22Rv1 (cell line): ENCODE measurements at regions not wholly inside any gene's neighbourhood (a gene's known extent, or its start where the extent isn't known, plus 50 kb on each side); places are given as distances from the start of the nearest gene placed in this dataset.

Source experiments
- H3K27ac ChIP-seq: fragments of 450-650 bp; 2 replicates; pipeline ENCODE4 v1.5.1; 2017
- CTCF ChIP-seq: fragments of 450-650 bp; IDR thresholded peaks from 2 replicates; pipeline ENCODE4 v1.5.1; 2017; ENCODE audit warnings: mild to moderate bottlenecking
- ZFX ChIP-seq: fragments of 450-650 bp; IDR thresholded peaks from 2 replicates; pipeline ENCODE4 v1.6.1; 2017; ENCODE audit warnings: antibody characterized with exemption, borderline replicate concordance

- no peak overlapping the region for H3K27ac ChIP-seq
- TF ChIP-seq CTCF = no peak
- no peak for TF ChIP-seq ZFX
Measured at GRCh38 chr2:14140009-14140550, 492.4 kb upstream of the LRATD1 start.

GRCh38 chr2:14143435-14143834 lies 489.1 kb upstream of the LRATD1 start:
- H3K27ac ChIP-seq = no peak overlapping the region
- TF ChIP-seq ZFX = no peak
- TF ChIP-seq CTCF = no peak

- TF ChIP-seq ZFX (no peak), CTCF (no peak)
- H3K27ac ChIP-seq = no peak overlapping the region
Measured at GRCh38 chr2:14148216-14148615, 484.3 kb upstream of the LRATD1 start.

GRCh38 chr2:14157816-14158215 lies 474.7 kb upstream of the LRATD1 start:
- TF ChIP-seq ZFX (no peak), CTCF (no peak)
- no peak overlapping the region for H3K27ac ChIP-seq

- TF ChIP-seq ZFX = no peak
- no peak for TF ChIP-seq CTCF
- H3K27ac ChIP-seq = no peak overlapping the region
Measured at GRCh38 chr2:14180333-14180732, 452.2 kb upstream of the LRATD1 start.

GRCh38 chr2:14182227-14182946 lies 450.1 kb upstream of the LRATD1 start:
- no peak overlapping the region for H3K27ac ChIP-seq
- TF ChIP-seq CTCF (no peak), ZFX (no peak)

GRCh38 chr2:14185906-14186305 lies 446.6 kb upstream of the LRATD1 start:
- H3K27ac ChIP-seq = no peak overlapping the region
- TF ChIP-seq ZFX (no peak), CTCF (no peak)
